Spleen (tissue), 7 donors: ENCODE measurements at regions not wholly inside any gene's neighbourhood (a gene's known extent, or its start where the extent isn't known, plus 50 kb on each side); places are given as distances from the start of the nearest gene placed in this dataset.

Experiments used
- CTCF ChIP-seq, 11 experiments: fragments of 200-600 bp in 7 of 11; fragments of 450-650 bp in 4 of 11; sonication (generic) in 4 of 11; IDR thresholded peaks in 8 of 11; conservative IDR thresholded peaks in 3 of 11; 1 replicate in 7 of 11; 2 replicates in 4 of 11; pipeline versions ENCODE4 v1.4.0 to v1.8.0; 2016 to 2021; ENCODE audit warnings: antibody characterized with exemption in 11 of 11, inconsistent platforms in 4 of 11, mild to moderate bottlenecking in 1 of 11
- POLR2A ChIP-seq, 3 donors: fragments of 450-650 bp; IDR thresholded peaks; one replicate each; pipeline ENCODE4 v1.5.1; 2017; ENCODE audit warnings: antibody characterized with exemption in 3 of 3, mild to moderate bottlenecking in 1 of 3
- POLR2AphosphoS5 ChIP-seq, 3 donors: sonication (generic); formaldehyde crosslinking; IDR thresholded peaks; one replicate each; pipeline ENCODE4 v1.5.1; 2017; ENCODE audit warnings: antibody characterized with exemption in 3 of 3
- donor health status: DM: no; HTN: no; CAD: no; lungs with moderate emphysema.
- donor health status: DM: no; HTN: no; CAD: no.
- donor health status: DM: no; HTN: no; CAD: no.

GRCh38 chr14:82854131-82854530 is 1320.5 kb upstream of the SEL1L start:
- TF ChIP-seq POLR2A (IDR thresholded peaks at IDR 0.05): no peak
- TF ChIP-seq CTCF (IDR thresholded peaks at IDR 0.05 in 8 of 11, conservative IDR thresholded peaks at IDR 0.05 in 3 of 11): no peak
- TF ChIP-seq POLR2AphosphoS5 (IDR thresholded peaks at IDR 0.05): no peak
